GM21529 (cell line): ENCODE measurements at regions not wholly inside any gene's neighbourhood (a gene's known extent, or its start where the extent isn't known, plus 50 kb on each side); places are given as distances from the start of the nearest gene placed in this dataset.

Experiments
- ATAC-seq: cut with Tn5 transposase; IDR thresholded peaks from one replicate; pipeline ENCODE4 v1.9.1; 2021; ENCODE audit not compliant: unreplicated experiment

GRCh38 chr13:103734837-103735236 lies 668.6 kb upstream of the SLC10A2 start:
- ATAC-seq = no peak

GRCh38 chr13:103731959-103732358 lies 665.7 kb upstream of the SLC10A2 start:
- ATAC-seq = no peak

- ATAC-seq = no peak
Measured at GRCh38 chr13:103730407-103730806, 664.2 kb upstream of the SLC10A2 start.

GRCh38 chr13:103726808-103727207 lies 660.6 kb upstream of the SLC10A2 start:
- no peak for ATAC-seq

GRCh38 chr13:103716718-103717117 lies 650.5 kb upstream of the SLC10A2 start:
- no peak for ATAC-seq

- ATAC-seq = no peak
Measured at GRCh38 chr13:103715335-103715734, 649.1 kb upstream of the SLC10A2 start.

GRCh38 chr13:103703246-103703645 lies 637.0 kb upstream of the SLC10A2 start:
- ATAC-seq = no peak

- ATAC-seq = no peak
Measured at GRCh38 chr13:103698000-103698399, 631.8 kb upstream of the SLC10A2 start.

GRCh38 chr13:103695320-103695719 lies 629.1 kb upstream of the SLC10A2 start:
- ATAC-seq = no peak

- no peak for ATAC-seq
Measured at GRCh38 chr13:103694471-103694870, 628.3 kb upstream of the SLC10A2 start.

- ATAC-seq = no peak
Measured at GRCh38 chr13:103694033-103694432, 627.8 kb upstream of the SLC10A2 start.

GRCh38 chr13:103692442-103692841 lies 626.2 kb upstream of the SLC10A2 start:
- no peak for ATAC-seq

- no peak for ATAC-seq
Measured at GRCh38 chr13:103676329-103676728, 610.1 kb upstream of the SLC10A2 start.

- no peak for ATAC-seq
Measured at GRCh38 chr13:103671547-103671946, 605.3 kb upstream of the SLC10A2 start.

- ATAC-seq = no peak
Measured at GRCh38 chr13:103663996-103664395, 597.8 kb upstream of the SLC10A2 start.

GRCh38 chr13:103656311-103656710 lies 590.1 kb upstream of the SLC10A2 start:
- ATAC-seq = no peak

- ATAC-seq = no peak
Measured at GRCh38 chr13:103640606-103641005, 574.4 kb upstream of the SLC10A2 start.

- ATAC-seq = no peak
Measured at GRCh38 chr13:103639326-103639725, 573.1 kb upstream of the SLC10A2 start.

GRCh38 chr13:103638706-103639105 lies 572.5 kb upstream of the SLC10A2 start:
- ATAC-seq = no peak

GRCh38 chr13:103634066-103634465 lies 567.8 kb upstream of the SLC10A2 start:
- no peak for ATAC-seq

- no peak for ATAC-seq
Measured at GRCh38 chr13:103625194-103625593, 559.0 kb upstream of the SLC10A2 start.

GRCh38 chr13:103618151-103618550 lies 551.9 kb upstream of the SLC10A2 start:
- no peak for ATAC-seq

- ATAC-seq = no peak
Measured at GRCh38 chr13:103615771-103616170, 549.6 kb upstream of the SLC10A2 start.

- ATAC-seq = no peak
Measured at GRCh38 chr13:103614761-103615160, 548.5 kb upstream of the SLC10A2 start.
